K562 (cell line): ENCODE measurements at regions not wholly inside any gene's neighbourhood (a gene's known extent, or its start where the extent isn't known, plus 50 kb on each side); places are given as distances from the start of the nearest gene placed in this dataset.

ENCODE experiments used
- ELF2 ChIP-seq: fragments of 250-450 bp; sonication (Bioruptor Pico); IDR thresholded peaks from 2 replicates; pipeline ENCODE4 v1.5.0; 2021; ENCODE audit warnings: mild to moderate bottlenecking
- MEIS2 ChIP-seq: fragments of 450-650 bp; IDR thresholded peaks from 2 replicates; pipeline ENCODE4 v1.6.1; 2014; ENCODE audit warnings: mild to moderate bottlenecking; ENCODE audit not compliant: partially characterized antibody
- MTA1 ChIP-seq: fragments of 450-650 bp; IDR thresholded peaks from 2 replicates; pipeline ENCODE4 v1.6.1; 2017; ENCODE audit warnings: borderline replicate concordance
- SIN3B ChIP-seq: fragments of 450-650 bp; IDR thresholded peaks from 2 replicates; pipeline ENCODE4 v1.6.1; 2017; ENCODE audit warnings: low read depth, mild to moderate bottlenecking, moderate library complexity
- ZNF253 ChIP-seq: fragments of 250-450 bp; sonication (Bioruptor Pico); conservative IDR thresholded peaks from 2 replicates; pipeline ENCODE4 v1.6.1; 2021; ENCODE audit warnings: mild to moderate bottlenecking
- ZNF408 ChIP-seq: fragments of 250-450 bp; sonication (Bioruptor Pico); IDR thresholded peaks from 2 replicates; pipeline ENCODE4 v1.4.0; 2020; ENCODE audit warnings: low read depth, mild to moderate bottlenecking, moderate library complexity
- ZNF644 ChIP-seq: fragments of 200-800 bp; sonication (Bioruptor generic); IDR thresholded peaks from 2 replicates; pipeline ENCODE4 v1.6.1; 2016; ENCODE audit warnings: low read depth, missing genetic modification characterization, missing compliant biosample characterization
- ZNF785 ChIP-seq: fragments of 250-450 bp; sonication (Bioruptor Pico); IDR thresholded peaks from 2 replicates; pipeline ENCODE4 v1.4.0; 2020; ENCODE audit warnings: mild to moderate bottlenecking
- TF ChIP-seq, protein P1 (sequence below): fragments of 250-450 bp; sonication (Bioruptor Pico); IDR thresholded peaks from 2 replicates; pipeline ENCODE4 v1.5.0; 2022; ENCODE audit warnings: mild to moderate bottlenecking
- TF ChIP-seq, protein P2 (sequence below): sonication (generic); formaldehyde crosslinking; IDR thresholded peaks from 2 replicates; pipeline ENCODE4 v1.8.0; 2022; ENCODE audit warnings: mild to moderate bottlenecking, missing genetic modification reagents, borderline replicate concordance
- TF ChIP-seq, protein P3 (sequence below): fragments of 250-450 bp; sonication (Bioruptor Pico); IDR thresholded peaks from 2 replicates; pipeline ENCODE4 v1.8.0; 2022; ENCODE audit warnings: moderate library complexity, mild to moderate bottlenecking, inconsistent platforms

DNA sequence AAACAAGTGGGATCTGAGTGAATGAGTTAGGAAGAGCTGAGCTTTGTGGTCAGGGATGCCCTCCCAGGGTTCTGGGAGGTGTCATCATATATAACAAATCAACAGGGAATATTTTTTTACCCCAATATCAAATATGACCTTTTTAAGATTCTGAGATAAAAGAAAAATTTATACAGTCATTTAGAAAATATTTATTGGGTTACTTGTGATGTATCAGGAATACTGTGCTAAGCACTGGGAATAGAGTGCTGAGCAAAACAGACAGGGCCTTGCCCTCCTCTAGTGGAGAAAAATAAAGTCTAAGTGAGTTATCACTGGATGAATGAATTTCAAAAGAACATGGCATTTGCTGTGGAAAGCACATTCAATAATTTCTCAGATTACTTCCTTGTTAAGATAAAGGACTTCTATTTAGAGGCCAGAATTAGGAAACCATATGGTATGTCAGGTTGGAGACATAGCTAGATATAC lies 102.9 kb downstream of the BOD1 start (continued):
- TF ChIP-seq, protein P1, sequence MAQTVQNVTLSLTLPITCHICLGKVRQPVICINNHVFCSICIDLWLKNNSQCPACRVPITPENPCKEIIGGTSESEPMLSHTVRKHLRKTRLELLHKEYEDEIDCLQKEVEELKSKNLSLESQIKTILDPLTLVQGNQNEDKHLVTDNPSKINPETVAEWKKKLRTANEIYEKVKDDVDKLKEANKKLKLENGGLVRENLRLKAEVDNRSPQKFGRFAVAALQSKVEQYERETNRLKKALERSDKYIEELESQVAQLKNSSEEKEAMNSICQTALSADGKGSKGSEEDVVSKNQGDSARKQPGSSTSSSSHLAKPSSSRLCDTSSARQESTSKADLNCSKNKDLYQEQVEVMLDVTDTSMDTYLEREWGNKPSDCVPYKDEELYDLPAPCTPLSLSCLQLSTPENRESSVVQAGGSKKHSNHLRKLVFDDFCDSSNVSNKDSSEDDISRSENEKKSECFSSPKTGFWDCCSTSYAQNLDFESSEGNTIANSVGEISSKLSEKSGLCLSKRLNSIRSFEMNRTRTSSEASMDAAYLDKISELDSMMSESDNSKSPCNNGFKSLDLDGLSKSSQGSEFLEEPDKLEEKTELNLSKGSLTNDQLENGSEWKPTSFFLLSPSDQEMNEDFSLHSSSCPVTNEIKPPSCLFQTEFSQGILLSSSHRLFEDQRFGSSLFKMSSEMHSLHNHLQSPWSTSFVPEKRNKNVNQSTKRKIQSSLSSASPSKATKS (CRISPR knock-in tag) = no peak
- TF ChIP-seq ELF2 = no peak
- no peak for TF ChIP-seq ZNF644
- TF ChIP-seq MTA1 = no peak
- TF ChIP-seq ZNF408 (CRISPR knock-in tag) = no peak
- TF ChIP-seq ZNF785 (CRISPR knock-in tag) = no peak
- no peak for TF ChIP-seq ZNF253 (CRISPR knock-in tag)
- TF ChIP-seq, protein P2, sequence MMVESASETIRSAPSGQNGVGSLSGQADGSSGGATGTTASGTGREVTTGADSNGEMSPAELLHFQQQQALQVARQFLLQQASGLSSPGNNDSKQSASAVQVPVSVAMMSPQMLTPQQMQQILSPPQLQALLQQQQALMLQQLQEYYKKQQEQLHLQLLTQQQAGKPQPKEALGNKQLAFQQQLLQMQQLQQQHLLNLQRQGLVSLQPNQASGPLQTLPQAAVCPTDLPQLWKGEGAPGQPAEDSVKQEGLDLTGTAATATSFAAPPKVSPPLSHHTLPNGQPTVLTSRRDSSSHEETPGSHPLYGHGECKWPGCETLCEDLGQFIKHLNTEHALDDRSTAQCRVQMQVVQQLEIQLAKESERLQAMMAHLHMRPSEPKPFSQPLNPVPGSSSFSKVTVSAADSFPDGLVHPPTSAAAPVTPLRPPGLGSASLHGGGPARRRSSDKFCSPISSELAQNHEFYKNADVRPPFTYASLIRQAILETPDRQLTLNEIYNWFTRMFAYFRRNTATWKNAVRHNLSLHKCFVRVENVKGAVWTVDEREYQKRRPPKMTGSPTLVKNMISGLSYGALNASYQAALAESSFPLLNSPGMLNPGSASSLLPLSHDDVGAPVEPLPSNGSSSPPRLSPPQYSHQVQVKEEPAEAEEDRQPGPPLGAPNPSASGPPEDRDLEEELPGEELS = no peak
- TF ChIP-seq, protein P3, sequence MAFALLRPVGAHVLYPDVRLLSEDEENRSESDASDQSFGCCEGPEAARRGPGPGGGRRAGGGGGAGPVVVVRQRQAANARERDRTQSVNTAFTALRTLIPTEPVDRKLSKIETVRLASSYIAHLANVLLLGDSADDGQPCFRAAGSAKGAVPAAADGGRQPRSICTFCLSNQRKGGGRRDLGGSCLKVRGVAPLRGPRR (CRISPR knock-in tag) = no peak
- no peak for TF ChIP-seq SIN3B
- TF ChIP-seq MEIS2 = no peak
